ENCODE measurements at regions not wholly inside any gene's neighbourhood (a gene's known extent, or its start where the extent isn't known, plus 50 kb on each side); places are given as distances from the start of the nearest gene placed in this dataset.

- DNase-seq = no peak
These were observed 1044.4 kb downstream of the ADGRL2 start for GRCh38 chr1:82844911-82845827.

GRCh38 chr1:82844447-82844846 is 1043.7 kb downstream of the ADGRL2 start:
- DNase-seq = no peak

GRCh38 chr1:82843876-82844275 is 1043.1 kb downstream of the ADGRL2 start:
- DNase-seq = no peak

- DNase-seq = no peak
These were observed 1039.5 kb downstream of the ADGRL2 start for GRCh38 chr1:82840192-82840591.

GRCh38 chr1:82837766-82838465 is 1037.2 kb downstream of the ADGRL2 start:
- no peak for DNase-seq

- DNase-seq = no peak
These were observed 1036.4 kb downstream of the ADGRL2 start for GRCh38 chr1:82836973-82837680.

GRCh38 chr1:82836213-82836972 is 1035.7 kb downstream of the ADGRL2 start:
- no peak for DNase-seq

- DNase-seq = no peak
These were observed 1030.1 kb downstream of the ADGRL2 start for GRCh38 chr1:82830690-82831380.

GRCh38 chr1:82829527-82829926 is 1028.8 kb downstream of the ADGRL2 start:
- no peak for DNase-seq

GRCh38 chr1:82823876-82824275 is 1023.1 kb downstream of the ADGRL2 start:
- no peak for DNase-seq

- DNase-seq = no peak
These were observed 1020.1 kb downstream of the ADGRL2 start for GRCh38 chr1:82820816-82821215.

- DNase-seq = no peak
These were observed 1018.5 kb downstream of the ADGRL2 start for GRCh38 chr1:82819234-82819633.

- no peak for DNase-seq
These were observed 1017.9 kb downstream of the ADGRL2 start for GRCh38 chr1:82818586-82818985.

- no peak for DNase-seq
These were observed 1012.7 kb downstream of the ADGRL2 start for GRCh38 chr1:82813386-82813785.

GRCh38 chr1:82810601-82811000 is 1009.9 kb downstream of the ADGRL2 start:
- DNase-seq = no peak

GRCh38 chr1:82807563-82807962 is 1006.8 kb downstream of the ADGRL2 start:
- no peak for DNase-seq

- DNase-seq = no peak
These were observed 1005.4 kb downstream of the ADGRL2 start for GRCh38 chr1:82806133-82806532.

GRCh38 chr1:82801176-82801575 is 1000.4 kb downstream of the ADGRL2 start:
- no peak for DNase-seq

- DNase-seq = no peak
These were observed 1000.0 kb downstream of the ADGRL2 start for GRCh38 chr1:82800721-82801120.

- no peak for DNase-seq
These were observed 998.5 kb downstream of the ADGRL2 start for GRCh38 chr1:82799261-82799660.

GRCh38 chr1:82795508-82796149 is 994.9 kb downstream of the ADGRL2 start:
- no peak for DNase-seq

GRCh38 chr1:82792151-82792550 is 991.4 kb downstream of the ADGRL2 start:
- DNase-seq = no peak
